ENCODE measurements at regions not wholly inside any gene's neighbourhood (a gene's known extent, or its start where the extent isn't known, plus 50 kb on each side); places are given as distances from the start of the nearest gene placed in this dataset.

DNA sequence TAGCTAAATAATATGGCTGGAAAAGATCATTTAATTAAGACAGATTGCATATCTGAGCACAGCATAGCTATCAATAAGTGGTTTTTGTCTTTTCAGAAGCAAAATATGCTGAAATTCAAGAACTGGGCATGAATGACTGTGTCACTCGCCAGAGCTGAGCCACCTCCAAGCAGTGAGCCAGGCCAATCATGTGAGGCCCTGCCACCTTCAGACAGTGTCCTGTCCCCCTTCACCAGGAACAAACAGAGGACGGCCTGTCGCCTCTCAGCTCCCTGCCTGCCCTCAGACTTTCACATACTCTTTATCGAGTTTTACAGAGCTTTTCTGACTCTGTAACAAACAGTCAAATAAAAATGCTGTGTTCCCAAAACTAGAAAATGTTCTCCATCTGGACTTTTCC lies 171.0 kb upstream of the TSC22D1 start:
- Mint-ChIP-seq H3K9me3 (no peaks in the 10 kb centered on the region), H3K27me3 (ENCODE audit: low read depth in 2 of 2) (peaks cover 9% of the 10 kb centered on the region in 2 donors), H3K4me3 (no peak overlapping the region), H3K4me1 (no peaks in the 10 kb centered on the region), H3K36me3 (no peaks in the 10 kb centered on the region), H3K27ac (no peak overlapping the region)
- WGBS (ENCODE audit: insufficient coverage): 92% methylated on average over 4 of the region's 4 CpGs
- no peak for DNase-seq
- Histone ChIP-seq H3K4me3 (ENCODE audit: low read length) (no peak overlapping the region), H3K36me3 (ENCODE audit: control insufficient read depth, insufficient read depth, low read length) (no peaks in the 10 kb centered on the region), H3K9me3 (ENCODE audit: control insufficient read depth, insufficient read depth, low read length) (no peaks in the 10 kb centered on the region), H3K27me3 (ENCODE audit: control insufficient read depth, insufficient read depth, low read length) (no peaks in the 10 kb centered on the region), H3K4me1 (ENCODE audit: control insufficient read depth, insufficient read depth, low read length) (no peaks in the 10 kb centered on the region), H3K27ac (ENCODE audit: low read length) (no peak overlapping the region)
- intact Hi-C loops (cut with micrococcal nuclease): no loop called here
- TF ChIP-seq, protein P1, sequence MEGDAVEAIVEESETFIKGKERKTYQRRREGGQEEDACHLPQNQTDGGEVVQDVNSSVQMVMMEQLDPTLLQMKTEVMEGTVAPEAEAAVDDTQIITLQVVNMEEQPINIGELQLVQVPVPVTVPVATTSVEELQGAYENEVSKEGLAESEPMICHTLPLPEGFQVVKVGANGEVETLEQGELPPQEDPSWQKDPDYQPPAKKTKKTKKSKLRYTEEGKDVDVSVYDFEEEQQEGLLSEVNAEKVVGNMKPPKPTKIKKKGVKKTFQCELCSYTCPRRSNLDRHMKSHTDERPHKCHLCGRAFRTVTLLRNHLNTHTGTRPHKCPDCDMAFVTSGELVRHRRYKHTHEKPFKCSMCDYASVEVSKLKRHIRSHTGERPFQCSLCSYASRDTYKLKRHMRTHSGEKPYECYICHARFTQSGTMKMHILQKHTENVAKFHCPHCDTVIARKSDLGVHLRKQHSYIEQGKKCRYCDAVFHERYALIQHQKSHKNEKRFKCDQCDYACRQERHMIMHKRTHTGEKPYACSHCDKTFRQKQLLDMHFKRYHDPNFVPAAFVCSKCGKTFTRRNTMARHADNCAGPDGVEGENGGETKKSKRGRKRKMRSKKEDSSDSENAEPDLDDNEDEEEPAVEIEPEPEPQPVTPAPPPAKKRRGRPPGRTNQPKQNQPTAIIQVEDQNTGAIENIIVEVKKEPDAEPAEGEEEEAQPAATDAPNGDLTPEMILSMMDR (IDR thresholded peaks at IDR 0.05): no peak
- ATAC-seq: no peak

DNA sequence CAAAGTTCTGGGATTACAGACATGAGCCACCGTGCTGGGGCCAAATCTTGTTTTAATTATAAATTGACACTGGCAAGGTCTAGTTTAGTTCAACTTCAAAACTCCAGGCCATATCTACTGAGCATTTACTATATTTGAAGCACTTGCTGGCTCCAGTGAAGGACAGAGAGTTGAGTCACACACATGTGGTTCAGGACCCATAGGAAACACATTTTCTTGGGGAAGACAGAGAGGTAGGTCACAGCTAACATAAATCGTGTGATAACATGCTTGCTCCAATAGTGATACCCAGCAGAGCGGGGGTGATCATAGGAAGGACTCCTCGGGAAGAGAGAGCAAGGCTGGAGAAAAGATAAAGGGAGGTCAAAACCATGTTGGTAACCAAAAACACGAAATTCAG lies 170.6 kb upstream of the TSC22D1 start:
- Histone ChIP-seq H3K4me3 (ENCODE audit: low read length) (no peak overlapping the region), H3K36me3 (ENCODE audit: control insufficient read depth, insufficient read depth, low read length) (no peaks in the 10 kb centered on the region), H3K27me3 (ENCODE audit: control insufficient read depth, insufficient read depth, low read length) (no peaks in the 10 kb centered on the region), H3K4me1 (ENCODE audit: control insufficient read depth, insufficient read depth, low read length) (no peaks in the 10 kb centered on the region), H3K9me3 (ENCODE audit: control insufficient read depth, insufficient read depth, low read length) (no peaks in the 10 kb centered on the region), H3K27ac (ENCODE audit: low read length) (no peak overlapping the region)
- 91% methylated on average over 5 of the region's 5 CpGs for WGBS (ENCODE audit: insufficient coverage)
- Mint-ChIP-seq H3K4me3 (no peak overlapping the region), H3K4me1 (no peaks in the 10 kb centered on the region), H3K36me3 (no peaks in the 10 kb centered on the region), H3K27ac (no peak overlapping the region), H3K9me3 (no peaks in the 10 kb centered on the region), H3K27me3 (ENCODE audit: low read depth in 2 of 2) (peaks cover 9% of the 10 kb centered on the region in 2 donors)
- DNase-seq: no peak
- TF ChIP-seq, protein P1 (IDR thresholded peaks at IDR 0.05): no peak
- intact Hi-C loops (cut with micrococcal nuclease): no loop called here
- no peak for ATAC-seq

DNA sequence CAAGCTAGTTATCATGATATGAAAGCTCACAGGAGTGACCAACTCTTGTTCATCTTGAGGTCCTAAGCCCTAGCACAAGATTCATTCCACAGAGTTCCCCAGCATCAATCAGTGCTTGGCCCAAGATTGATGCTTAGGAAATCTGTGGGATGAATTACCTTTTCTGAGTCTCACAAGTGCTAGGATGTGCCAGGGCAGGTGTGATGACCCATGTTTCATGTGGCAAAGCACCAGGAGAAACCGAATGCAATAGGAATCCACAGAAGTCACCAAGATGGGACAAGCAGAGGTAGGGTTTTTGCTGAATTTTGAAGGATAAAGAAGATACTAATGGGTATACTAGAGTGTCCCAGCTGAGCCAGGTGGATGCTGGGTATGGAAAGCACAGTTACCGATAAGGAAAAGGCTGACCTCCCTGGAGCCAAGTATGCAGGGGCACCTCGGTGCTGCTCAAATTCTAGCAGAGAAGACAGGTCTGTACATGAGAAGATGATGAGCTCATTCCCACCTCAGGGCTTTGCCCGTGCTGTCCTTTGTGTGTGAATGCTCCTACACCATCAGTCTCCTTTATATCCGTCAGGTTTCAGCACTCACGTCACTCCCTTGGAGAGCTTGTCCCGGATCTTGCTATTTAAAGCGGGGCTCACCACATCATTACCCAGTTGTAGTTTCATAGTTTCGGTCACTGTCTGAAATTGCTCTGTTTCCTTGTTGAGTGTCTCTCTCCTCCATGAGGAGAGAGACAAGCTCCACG lies 168.9 kb upstream of the TSC22D1 start:
- H3K4me3 ChIP-seq (ENCODE audit: low read length): no peak overlapping the region
- peaks cover 8 to 9% of the 10 kb centered on the region in 2 donors for H3K27me3 Mint-ChIP-seq (ENCODE audit: low read depth in 2 of 2)
- ATAC-seq (no peak), DNase-seq (no peak)
- no peaks in the 10 kb centered on the region for H3K36me3 Mint-ChIP-seq
- H3K4me1 ChIP-seq (ENCODE audit: control insufficient read depth, insufficient read depth, low read length): no peaks in the 10 kb centered on the region
- H3K27me3 ChIP-seq (ENCODE audit: control insufficient read depth, insufficient read depth, low read length): no peaks in the 10 kb centered on the region
- no peak overlapping the region for H3K27ac ChIP-seq (ENCODE audit: low read length)
- H3K9me3 Mint-ChIP-seq: no peaks in the 10 kb centered on the region
- intact Hi-C loops (cut with micrococcal nuclease): no loop called here
- H3K27ac Mint-ChIP-seq: no peak overlapping the region
- TF ChIP-seq, protein P1 (IDR thresholded peaks at IDR 0.05): no peak
- H3K4me3 Mint-ChIP-seq: no peak overlapping the region
- no peaks in the 10 kb centered on the region for H3K9me3 ChIP-seq (ENCODE audit: control insufficient read depth, insufficient read depth, low read length)
- 93% methylated on average over 10 of the region's 10 CpGs for WGBS (ENCODE audit: insufficient coverage)
- H3K36me3 ChIP-seq (ENCODE audit: control insufficient read depth, insufficient read depth, low read length): no peaks in the 10 kb centered on the region
- no peaks in the 10 kb centered on the region for H3K4me1 Mint-ChIP-seq

DNA sequence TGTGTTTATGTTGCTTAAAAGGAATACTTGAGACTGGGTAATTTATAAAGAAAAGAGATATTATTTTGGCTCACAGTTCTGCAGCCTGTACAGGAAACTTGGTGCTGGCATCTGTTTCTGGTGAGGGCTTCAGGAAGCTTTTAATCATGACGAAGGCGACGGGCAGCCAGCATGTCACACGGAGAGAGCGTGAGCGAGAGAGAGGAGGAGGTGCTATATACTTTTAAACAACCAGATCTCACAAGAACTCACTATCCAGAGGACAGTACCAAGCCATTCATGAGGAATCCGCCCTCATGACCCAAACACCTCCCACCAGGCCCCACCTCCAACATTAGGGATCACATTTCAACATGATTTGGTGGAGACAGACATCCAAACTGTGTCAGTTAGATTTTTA lies 163.4 kb upstream of the TSC22D1 start:
- Mint-ChIP-seq H3K4me3 (no peak overlapping the region), H3K36me3 (no peaks in the 10 kb centered on the region), H3K4me1 (no peaks in the 10 kb centered on the region), H3K27me3 (ENCODE audit: low read depth in 2 of 2) (peaks cover 0 to 2% of the 10 kb centered on the region in 2 donors), H3K9me3 (no peaks in the 10 kb centered on the region), H3K27ac (no peak overlapping the region)
- H3K4me1 ChIP-seq (ENCODE audit: control insufficient read depth, insufficient read depth, low read length): no peaks in the 10 kb centered on the region
- H3K27me3 ChIP-seq (ENCODE audit: control insufficient read depth, insufficient read depth, low read length): no peaks in the 10 kb centered on the region
- DNase-seq: no peak
- H3K9me3 ChIP-seq (ENCODE audit: control insufficient read depth, insufficient read depth, low read length): no peaks in the 10 kb centered on the region
- no peak overlapping the region for H3K27ac ChIP-seq (ENCODE audit: low read length)
- 75% methylated on average over 7 of the region's 7 CpGs for WGBS (ENCODE audit: insufficient coverage)
- no peak overlapping the region for H3K4me3 ChIP-seq (ENCODE audit: low read length)
- intact Hi-C loops (cut with micrococcal nuclease): no loop called here
- TF ChIP-seq, protein P1 (IDR thresholded peaks at IDR 0.05): no peak
- ATAC-seq: no peak
- no peaks in the 10 kb centered on the region for H3K36me3 ChIP-seq (ENCODE audit: control insufficient read depth, insufficient read depth, low read length)
